Astrocyte of the spinal cord (primary cell): ENCODE measurements at regions not wholly inside any gene's neighbourhood (a gene's known extent, or its start where the extent isn't known, plus 50 kb on each side); places are given as distances from the start of the nearest gene placed in this dataset.

Experiments
- DNase-seq: peaks from one replicate; pipeline ENCODE4 v3.0.0; 2011; ENCODE audit warnings: low read depth, low spot score
- H3K4me3 ChIP-seq: 2 replicates; pipeline ENCODE4 v1.5.1; 2011; ENCODE audit warnings: low read depth, mild to moderate bottlenecking, low read length, moderate library complexity
- in situ Hi-C: cut with HindIII; loops from 2 replicates; pipeline ENCODE4 v1.10.0; 2017; ENCODE audit warnings: low sequenced_read_pairs
- TF ChIP-seq, protein P1 (sequence below): IDR thresholded peaks from 2 replicates; pipeline ENCODE4 v1.5.1; 2012; ENCODE audit warnings: low read depth, mild to moderate bottlenecking, low read length, inconsistent platforms

DNA sequence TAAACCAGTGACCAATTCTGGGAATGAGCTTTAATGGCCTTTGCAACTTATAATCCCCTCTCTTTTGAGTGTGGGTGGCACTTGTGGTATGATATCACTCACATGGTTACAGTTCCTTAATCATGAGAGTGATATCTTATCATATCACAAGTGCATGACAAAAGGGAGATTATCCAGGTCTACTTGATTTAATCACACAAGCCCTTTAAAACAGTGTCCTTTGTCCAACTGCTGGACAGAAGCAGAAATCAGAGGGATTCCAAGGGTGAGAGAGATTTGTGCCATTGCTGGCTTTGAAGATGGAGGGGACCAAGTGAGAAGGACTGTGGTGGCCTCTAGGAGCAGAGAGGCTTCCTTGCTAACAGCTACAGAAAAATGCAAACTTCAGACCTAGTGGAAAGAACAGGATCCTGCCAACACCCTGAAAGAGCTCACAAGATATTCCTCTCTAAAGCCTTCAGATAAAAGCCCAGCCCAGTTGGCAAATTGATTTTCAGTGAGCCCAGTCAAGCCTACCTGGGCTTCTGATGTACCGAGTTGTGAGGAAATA lies 279.0 kb upstream of the TLE4 start:
- TF ChIP-seq, protein P1, sequence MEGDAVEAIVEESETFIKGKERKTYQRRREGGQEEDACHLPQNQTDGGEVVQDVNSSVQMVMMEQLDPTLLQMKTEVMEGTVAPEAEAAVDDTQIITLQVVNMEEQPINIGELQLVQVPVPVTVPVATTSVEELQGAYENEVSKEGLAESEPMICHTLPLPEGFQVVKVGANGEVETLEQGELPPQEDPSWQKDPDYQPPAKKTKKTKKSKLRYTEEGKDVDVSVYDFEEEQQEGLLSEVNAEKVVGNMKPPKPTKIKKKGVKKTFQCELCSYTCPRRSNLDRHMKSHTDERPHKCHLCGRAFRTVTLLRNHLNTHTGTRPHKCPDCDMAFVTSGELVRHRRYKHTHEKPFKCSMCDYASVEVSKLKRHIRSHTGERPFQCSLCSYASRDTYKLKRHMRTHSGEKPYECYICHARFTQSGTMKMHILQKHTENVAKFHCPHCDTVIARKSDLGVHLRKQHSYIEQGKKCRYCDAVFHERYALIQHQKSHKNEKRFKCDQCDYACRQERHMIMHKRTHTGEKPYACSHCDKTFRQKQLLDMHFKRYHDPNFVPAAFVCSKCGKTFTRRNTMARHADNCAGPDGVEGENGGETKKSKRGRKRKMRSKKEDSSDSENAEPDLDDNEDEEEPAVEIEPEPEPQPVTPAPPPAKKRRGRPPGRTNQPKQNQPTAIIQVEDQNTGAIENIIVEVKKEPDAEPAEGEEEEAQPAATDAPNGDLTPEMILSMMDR, result no peak
- no peak for DNase-seq
- in situ Hi-C loops, result no loop called here
- H3K4me3 ChIP-seq, result no peak overlapping the region

GRCh38 chr9:79300068-79300467 lies 271.7 kb upstream of the TLE4 start:
- TF ChIP-seq, protein P1, result no peak
- DNase-seq, result no peak
- in situ Hi-C loops, result no loop called here
- H3K4me3 ChIP-seq, result no peak overlapping the region

DNA sequence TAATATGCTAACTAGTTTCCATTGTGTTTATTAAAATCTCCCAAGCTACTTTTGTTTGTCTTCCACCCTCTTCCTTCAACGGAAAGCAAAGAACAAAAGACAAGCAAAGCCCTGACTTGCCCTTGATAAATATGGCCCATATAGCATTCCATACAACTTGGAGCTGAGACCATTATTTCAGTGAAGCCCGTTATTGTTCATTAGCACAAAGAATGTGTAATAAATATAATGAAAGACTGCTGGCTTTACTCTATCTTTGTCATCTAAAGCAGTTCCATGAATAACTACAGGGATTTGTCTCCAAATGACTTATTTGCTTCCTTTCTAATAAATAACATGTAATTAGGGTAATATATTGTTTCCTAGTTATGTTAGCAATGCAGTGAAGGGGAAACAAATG lies 270.7 kb upstream of the TLE4 start:
- TF ChIP-seq, protein P1, result no peak
- in situ Hi-C loops, result no loop called here
- H3K4me3 ChIP-seq, result no peak overlapping the region
- no peak for DNase-seq

DNA sequence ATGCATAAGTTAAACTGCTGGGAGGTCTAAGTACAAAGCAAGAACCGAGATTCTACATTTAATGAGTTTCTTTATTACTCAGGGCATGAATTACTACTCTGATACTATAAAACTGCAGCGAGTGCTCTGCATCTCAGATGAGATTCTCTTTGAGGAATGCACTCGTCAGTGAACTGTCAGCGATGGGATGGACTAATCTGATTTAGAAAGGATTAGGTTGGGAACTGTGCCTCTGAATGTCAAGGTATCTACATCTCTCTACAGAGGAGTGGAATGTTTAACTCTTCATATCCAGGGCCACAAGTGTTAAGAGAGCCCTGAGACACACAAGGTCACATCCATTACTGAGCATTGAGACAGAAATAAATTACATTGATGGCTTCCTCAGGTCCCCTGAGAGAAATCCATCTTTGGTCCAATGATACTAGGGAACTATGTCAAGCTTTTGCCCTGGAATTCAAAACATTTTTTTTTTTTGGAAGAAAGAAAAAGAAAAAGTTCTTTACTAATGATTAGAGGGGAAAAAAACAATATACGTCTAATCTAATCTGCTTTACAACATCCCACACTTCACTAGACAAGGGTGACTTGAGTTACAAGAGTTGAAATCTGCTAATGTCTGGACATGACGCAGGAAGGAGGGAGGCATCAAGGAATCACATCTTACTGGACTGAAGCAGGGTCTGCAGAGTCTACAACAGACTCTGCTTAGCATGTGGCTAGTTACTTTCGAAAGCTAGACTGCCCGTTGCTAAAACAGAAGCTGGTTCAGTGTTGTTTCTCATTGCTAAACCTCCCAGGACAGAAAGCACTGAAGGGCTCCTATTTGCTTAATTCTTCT lies 270.0 kb upstream of the TLE4 start:
- TF ChIP-seq, protein P1, result no peak
- in situ Hi-C loops, result no loop called here
- DNase-seq, result no peak
- H3K4me3 ChIP-seq, result no peak overlapping the region

GRCh38 chr9:79302569-79302968 lies 269.2 kb upstream of the TLE4 start:
- TF ChIP-seq, protein P1, result no peak
- H3K4me3 ChIP-seq, result no peak overlapping the region
- DNase-seq, result no peak
- in situ Hi-C loops, result no loop called here

- in situ Hi-C loops, result no loop called here
Measured at GRCh38 chr9:79308012-79308411, 263.8 kb upstream of the TLE4 start.

More at GRCh38 chr9:79308012-79308411, 263.8 kb upstream of the TLE4 start:
- no peak overlapping the region for H3K4me3 ChIP-seq
- no peak for DNase-seq
- TF ChIP-seq, protein P1, result no peak
